ENCODE measurements at regions not wholly inside any gene's neighbourhood (a gene's known extent, or its start where the extent isn't known, plus 50 kb on each side); places are given as distances from the start of the nearest gene placed in this dataset.

GRCh38 chr5:5969942-5970483 is 408.3 kb downstream of the MED10 start:
- Mint-ChIP-seq H3K4me3 (ENCODE audit: unreplicated experiment) (no peak overlapping the region), H3K27ac (ENCODE audit: unreplicated experiment) (no peak overlapping the region), H3K36me3 (ENCODE audit: low read depth, unreplicated experiment) (no peaks in the 10 kb centered on the region), H3K27me3 (ENCODE audit: low read depth, unreplicated experiment) (peaks cover 13% of the 10 kb centered on the region), H3K9me3 (ENCODE audit: unreplicated experiment) (peaks cover 7% of the 10 kb centered on the region), H3K4me1 (ENCODE audit: low read depth, unreplicated experiment) (no peaks in the 10 kb centered on the region)
- H3K27me3 ChIP-seq (ENCODE audit: insufficient read depth, low read length) = no peaks in the 10 kb centered on the region
- no peak for DNase-seq (ENCODE audit: low read depth)
- no peak overlapping the region for H3K4me3 ChIP-seq (ENCODE audit: insufficient read depth, low read depth, low read length)
- H3K9ac ChIP-seq (ENCODE audit: low read length) = no peak overlapping the region
- H3K4me2 ChIP-seq (ENCODE audit: low read length) = no peak overlapping the region
- peaks cover 6% of the 10 kb centered on the region for H3K9me3 ChIP-seq (ENCODE audit: insufficient read depth, low read depth, low read length)
- H2AFZ ChIP-seq (ENCODE audit: low read depth, low read length) = no peak overlapping the region
- no peaks in the 10 kb centered on the region for H3K79me2 ChIP-seq (ENCODE audit: insufficient read depth, low read length)
- H4K20me1 ChIP-seq (ENCODE audit: insufficient read depth, low read length) = no peaks in the 10 kb centered on the region
- H3K27ac ChIP-seq (ENCODE audit: low read depth, low read length) = no peak overlapping the region
- no peak for FAIRE-seq
- no peak for TF ChIP-seq EZH2 (IDR thresholded peaks at IDR 0.05; ENCODE audit: insufficient read depth, low read length)
- H3K36me3 ChIP-seq (ENCODE audit: insufficient read depth, low read length) = no peaks in the 10 kb centered on the region
- no peaks in the 10 kb centered on the region for H3K4me1 ChIP-seq (ENCODE audit: insufficient read depth, low read length)

DNA sequence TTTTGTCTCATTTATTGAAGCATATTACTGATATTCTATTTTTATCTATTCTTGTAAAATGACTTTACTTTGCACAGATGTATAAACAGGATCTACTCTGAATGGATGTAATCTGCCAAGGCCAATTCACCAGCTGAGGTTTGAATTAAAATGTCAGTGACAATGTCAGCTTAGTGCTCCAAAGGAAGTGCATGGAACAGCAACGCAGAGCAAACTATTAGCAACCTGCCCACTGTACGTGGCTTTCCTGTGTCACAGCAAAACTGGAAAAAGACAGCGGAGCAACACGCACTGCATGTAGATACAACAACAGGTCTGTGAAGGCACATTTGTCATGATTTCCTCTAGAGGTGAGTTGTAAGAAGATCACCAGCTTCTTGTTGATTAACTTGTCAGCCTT is 409.4 kb downstream of the MED10 start:
- FAIRE-seq = no peak
- Histone ChIP-seq H3K9me3 (ENCODE audit: insufficient read depth, low read depth, low read length) (peaks cover 6% of the 10 kb centered on the region), H3K4me3 (ENCODE audit: insufficient read depth, low read depth, low read length) (no peak overlapping the region), H2AFZ (ENCODE audit: low read depth, low read length) (no peak overlapping the region), H3K4me1 (ENCODE audit: insufficient read depth, low read length) (no peaks in the 10 kb centered on the region), H3K27ac (ENCODE audit: low read depth, low read length) (no peak overlapping the region), H3K79me2 (ENCODE audit: insufficient read depth, low read length) (no peaks in the 10 kb centered on the region), H3K27me3 (ENCODE audit: insufficient read depth, low read length) (no peaks in the 10 kb centered on the region), H3K4me2 (ENCODE audit: low read length) (no peak overlapping the region), H3K36me3 (ENCODE audit: insufficient read depth, low read length) (no peaks in the 10 kb centered on the region), H3K9ac (ENCODE audit: low read length) (no peak overlapping the region), H4K20me1 (ENCODE audit: insufficient read depth, low read length) (no peaks in the 10 kb centered on the region)
- no peak for DNase-seq (ENCODE audit: low read depth)
- Mint-ChIP-seq H3K4me3 (ENCODE audit: unreplicated experiment) (no peak overlapping the region), H3K27me3 (ENCODE audit: low read depth, unreplicated experiment) (peaks cover 16% of the 10 kb centered on the region), H3K27ac (ENCODE audit: unreplicated experiment) (no peak overlapping the region), H3K4me1 (ENCODE audit: low read depth, unreplicated experiment) (no peaks in the 10 kb centered on the region), H3K36me3 (ENCODE audit: low read depth, unreplicated experiment) (no peaks in the 10 kb centered on the region), H3K9me3 (ENCODE audit: unreplicated experiment) (peaks cover 15% of the 10 kb centered on the region)
- no peak for TF ChIP-seq EZH2 (IDR thresholded peaks at IDR 0.05; ENCODE audit: insufficient read depth, low read length)
- TF ChIP-seq, protein P1, sequence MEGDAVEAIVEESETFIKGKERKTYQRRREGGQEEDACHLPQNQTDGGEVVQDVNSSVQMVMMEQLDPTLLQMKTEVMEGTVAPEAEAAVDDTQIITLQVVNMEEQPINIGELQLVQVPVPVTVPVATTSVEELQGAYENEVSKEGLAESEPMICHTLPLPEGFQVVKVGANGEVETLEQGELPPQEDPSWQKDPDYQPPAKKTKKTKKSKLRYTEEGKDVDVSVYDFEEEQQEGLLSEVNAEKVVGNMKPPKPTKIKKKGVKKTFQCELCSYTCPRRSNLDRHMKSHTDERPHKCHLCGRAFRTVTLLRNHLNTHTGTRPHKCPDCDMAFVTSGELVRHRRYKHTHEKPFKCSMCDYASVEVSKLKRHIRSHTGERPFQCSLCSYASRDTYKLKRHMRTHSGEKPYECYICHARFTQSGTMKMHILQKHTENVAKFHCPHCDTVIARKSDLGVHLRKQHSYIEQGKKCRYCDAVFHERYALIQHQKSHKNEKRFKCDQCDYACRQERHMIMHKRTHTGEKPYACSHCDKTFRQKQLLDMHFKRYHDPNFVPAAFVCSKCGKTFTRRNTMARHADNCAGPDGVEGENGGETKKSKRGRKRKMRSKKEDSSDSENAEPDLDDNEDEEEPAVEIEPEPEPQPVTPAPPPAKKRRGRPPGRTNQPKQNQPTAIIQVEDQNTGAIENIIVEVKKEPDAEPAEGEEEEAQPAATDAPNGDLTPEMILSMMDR (IDR thresholded peaks at IDR 0.05; ENCODE audit: insufficient read depth, low read depth, low read length) = no peak

DNA sequence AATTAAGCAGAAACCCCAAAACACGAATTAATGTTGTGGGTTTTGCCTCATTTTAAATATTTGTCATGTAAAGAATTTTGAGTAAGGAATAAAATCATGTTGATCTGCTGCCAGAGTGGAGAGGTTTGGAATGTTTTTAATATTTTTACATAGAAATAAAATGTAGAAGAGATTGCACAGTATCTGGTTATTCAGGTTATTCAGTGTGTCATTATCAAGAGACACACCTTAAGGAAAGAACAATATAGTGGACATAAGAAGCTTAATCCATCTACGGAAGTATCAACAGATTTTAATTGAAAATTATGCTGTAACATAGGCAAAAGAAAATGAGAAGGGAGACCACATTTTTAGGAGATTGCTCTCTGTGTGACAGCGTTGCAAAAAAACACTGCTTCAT is 410.4 kb downstream of the MED10 start:
- Mint-ChIP-seq H3K9me3 (ENCODE audit: unreplicated experiment) (peaks cover 15% of the 10 kb centered on the region), H3K4me3 (ENCODE audit: unreplicated experiment) (no peak overlapping the region), H3K4me1 (ENCODE audit: low read depth, unreplicated experiment) (no peaks in the 10 kb centered on the region), H3K36me3 (ENCODE audit: low read depth, unreplicated experiment) (no peaks in the 10 kb centered on the region), H3K27ac (ENCODE audit: unreplicated experiment) (no peak overlapping the region), H3K27me3 (ENCODE audit: low read depth, unreplicated experiment) (peaks cover 14% of the 10 kb centered on the region)
- Histone ChIP-seq H3K9me3 (ENCODE audit: insufficient read depth, low read depth, low read length) (no peaks in the 10 kb centered on the region), H3K4me1 (ENCODE audit: insufficient read depth, low read length) (no peaks in the 10 kb centered on the region), H3K27ac (ENCODE audit: low read depth, low read length) (no peak overlapping the region), H3K27me3 (ENCODE audit: insufficient read depth, low read length) (no peaks in the 10 kb centered on the region), H3K36me3 (ENCODE audit: insufficient read depth, low read length) (no peaks in the 10 kb centered on the region), H2AFZ (ENCODE audit: low read depth, low read length) (no peak overlapping the region), H3K4me2 (ENCODE audit: low read length) (no peak overlapping the region), H3K4me3 (ENCODE audit: insufficient read depth, low read depth, low read length) (no peak overlapping the region), H3K79me2 (ENCODE audit: insufficient read depth, low read length) (no peaks in the 10 kb centered on the region), H4K20me1 (ENCODE audit: insufficient read depth, low read length) (no peaks in the 10 kb centered on the region), H3K9ac (ENCODE audit: low read length) (no peak overlapping the region)
- no peak for FAIRE-seq
- TF ChIP-seq, protein P1 (IDR thresholded peaks at IDR 0.05; ENCODE audit: insufficient read depth, low read depth, low read length) = no peak
- no peak for TF ChIP-seq EZH2 (IDR thresholded peaks at IDR 0.05; ENCODE audit: insufficient read depth, low read length)
- no peak for DNase-seq (ENCODE audit: low read depth)
